Activated CD4-positive, alpha-beta memory T cell treated with anti-CD3 and anti-CD28 coated beads, Interleukin-2, amount 10 ng/mL, durations not matched to agents 7 days and 5 days (primary cell): ENCODE measurements at regions not wholly inside any gene's neighbourhood (a gene's known extent, or its start where the extent isn't known, plus 50 kb on each side); places are given as distances from the start of the nearest gene placed in this dataset.

Experiments
- CTCF ChIA-PET: fragments of 350-600 bp; sonication (Branson Sonifier 250); formaldehyde crosslinking; loops from one replicate; lab custom pipeline; 2021; ENCODE audit warnings: antibody characterized with exemption, inconsistent platforms; lab: Charles Lee
- POLR2A ChIA-PET: fragments of 350-600 bp; sonication (Branson Sonifier 250); formaldehyde crosslinking; loops from one replicate; lab custom pipeline; 2021; ENCODE audit warnings: antibody characterized with exemption; lab: Charles Lee
- DNase-seq: peaks from one replicate; pipeline ENCODE4 v3.0.0-alpha.2; 2020
- H3K27ac Mint-ChIP-seq: one replicate; pipeline ENCODE4 v1.8.0; 2021; ENCODE audit warnings: mild to moderate bottlenecking, mixed read lengths
- H3K27me3 Mint-ChIP-seq: one replicate; pipeline ENCODE4 v1.8.0; 2021; ENCODE audit warnings: mixed read lengths
- H3K36me3 Mint-ChIP-seq: one replicate; pipeline ENCODE4 v1.8.0; 2021; ENCODE audit warnings: low read depth, mixed read lengths
- H3K4me1 Mint-ChIP-seq: one replicate; pipeline ENCODE4 v1.8.0; 2021; ENCODE audit warnings: mixed read lengths
- H3K4me3 Mint-ChIP-seq: one replicate; pipeline ENCODE4 v1.8.0; 2021; ENCODE audit warnings: mild to moderate bottlenecking, mixed read lengths
- H3K9me3 Mint-ChIP-seq: one replicate; pipeline ENCODE4 v1.8.0; 2021; ENCODE audit warnings: mixed read lengths

DNA sequence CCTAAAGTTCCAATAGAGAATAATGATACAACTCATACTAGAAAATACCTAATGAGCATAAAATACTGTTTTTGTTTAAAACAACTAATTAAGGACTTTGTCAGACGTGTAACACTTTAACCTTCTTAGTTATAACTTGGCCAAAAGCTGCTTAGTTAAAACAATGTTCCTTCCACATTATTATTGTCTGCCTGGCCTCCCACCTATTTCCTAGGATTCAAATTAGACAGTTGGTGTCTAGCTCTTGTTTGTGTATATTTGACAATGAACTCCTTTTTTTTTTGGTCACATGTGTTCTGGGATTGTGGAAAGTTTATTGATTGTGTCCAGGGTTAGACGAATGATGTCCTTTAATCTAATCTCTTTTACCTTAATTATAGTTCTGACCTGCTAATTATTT is 67.6 kb upstream of the PSMA6 start:
- Mint-ChIP-seq H3K9me3 (no peaks in the 10 kb centered on the region), H3K36me3 (peaks cover 22% of the 10 kb centered on the region), H3K27me3 (no peaks in the 10 kb centered on the region), H3K27ac (no peak overlapping the region), H3K4me1 (peaks cover 30% of the 10 kb centered on the region), H3K4me3 (no peak overlapping the region)
- DNase-seq = no peak
- ChIA-PET POLR2A (interaction anchor here (0.9 to 1.8 kb wide), 2 partner anchors 57 to 192 kb away, joined by 3 to 4 read pairs; no protein-coding TSS in a partner anchor), CTCF (interaction anchor here (0.6 to 1.9 kb wide), 4 partner anchors 14 to 192 kb away, joined by 3 to 6 read pairs (median 4); no protein-coding TSS in a partner anchor)

DNA sequence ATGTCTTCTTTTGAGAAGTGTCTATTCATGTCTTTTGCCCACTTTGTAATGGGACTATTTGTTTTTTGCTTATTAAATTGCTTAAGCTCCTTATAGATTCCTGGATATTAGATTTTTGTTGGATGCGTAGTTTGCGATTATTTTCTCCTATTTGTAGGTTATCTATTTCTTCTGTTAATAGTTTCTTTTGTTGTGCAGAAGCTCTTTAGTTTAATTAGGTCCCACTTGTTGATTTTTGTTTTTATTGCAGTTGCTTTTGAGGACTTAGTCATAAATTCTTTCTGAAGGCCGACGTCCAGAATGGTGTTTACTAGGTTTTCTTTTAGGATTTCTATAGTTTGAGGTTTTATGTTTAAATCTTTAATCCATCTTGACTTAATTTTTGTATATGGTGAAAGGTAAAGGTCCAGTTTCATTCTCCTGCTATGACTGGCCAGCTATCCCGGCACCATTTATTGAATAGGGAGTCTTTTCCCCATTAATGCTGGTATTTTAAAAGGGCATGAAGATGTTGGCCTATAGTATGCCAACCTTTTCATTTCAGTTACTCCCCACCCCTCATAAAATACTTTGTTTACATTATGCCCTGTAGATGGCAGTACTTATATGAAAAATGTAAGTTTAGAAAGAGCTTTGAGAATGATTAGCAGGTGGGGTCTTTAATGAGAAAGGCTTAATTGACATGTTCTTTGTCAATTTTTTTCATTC is 62.9 kb upstream of the PSMA6 start:
- Mint-ChIP-seq H3K36me3 (peaks cover 10% of the 10 kb centered on the region), H3K4me1 (peaks cover 19% of the 10 kb centered on the region), H3K9me3 (no peaks in the 10 kb centered on the region), H3K4me3 (no peak overlapping the region), H3K27me3 (no peaks in the 10 kb centered on the region), H3K27ac (no peak overlapping the region)
- CTCF ChIA-PET = interaction anchor here (0.6 to 4.1 kb wide), 24 partner anchors 10 to 208 kb away, joined by 3 to 45 read pairs (median 4); partner anchors contain the start of genes NFKBIA, PRORP and PSMA6
- POLR2A ChIA-PET = interaction anchor here (1.0 to 2.8 kb wide), 8 partner anchors 55 to 187 kb away, joined by 3 to 28 read pairs (median 4); partner anchors contain the start of genes NFKBIA and PSMA6
- no peak for DNase-seq

DNA sequence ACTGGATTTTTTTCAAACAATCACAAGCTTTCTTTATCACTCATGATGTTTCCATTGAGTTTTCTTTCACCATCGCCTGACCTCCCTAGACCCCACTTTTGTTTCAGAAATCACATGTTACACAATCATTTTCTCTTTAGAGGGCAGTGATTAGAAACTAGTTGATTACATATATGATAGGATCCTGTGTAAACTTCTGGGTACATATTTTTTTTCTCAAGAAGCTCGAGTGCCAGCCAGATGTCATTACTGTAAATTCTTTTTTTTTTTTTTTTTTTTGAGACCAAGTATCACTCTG is 62.4 kb upstream of the PSMA6 start:
- DNase-seq = no peak

GRCh38 chr14:35231207-35231760 is 60.9 kb upstream of the PSMA6 start:
- no peak for DNase-seq
- POLR2A ChIA-PET = interaction anchor here (0.8 to 2.6 kb wide), 3 partner anchors 155 to 174 kb away, joined by 3 to 28 read pairs (median 5); partner anchors contain the start of gene NFKBIA
- Mint-ChIP-seq H3K27ac (no peak overlapping the region), H3K4me1 (peaks cover 19% of the 10 kb centered on the region), H3K9me3 (no peaks in the 10 kb centered on the region), H3K4me3 (no peak overlapping the region), H3K36me3 (peaks cover 13% of the 10 kb centered on the region), H3K27me3 (no peaks in the 10 kb centered on the region)
- CTCF ChIA-PET = interaction anchor here (0.6 to 4.1 kb wide), 10 partner anchors 13 to 631 kb away, joined by 3 to 45 read pairs (median 4); partner anchors contain the start of gene PSMA6

More for the DNA sequence above, 62.4 kb upstream of the PSMA6 start:
- H3K36me3 Mint-ChIP-seq = peaks cover 10% of the 10 kb centered on the region
- H3K27ac Mint-ChIP-seq = no peak overlapping the region
- CTCF ChIA-PET = interaction anchor here (0.6 to 4.1 kb wide), 25 partner anchors 10 to 208 kb away, joined by 3 to 45 read pairs (median 4); partner anchors contain the start of genes NFKBIA, PRORP and PSMA6
- H3K9me3 Mint-ChIP-seq = no peaks in the 10 kb centered on the region
- H3K4me1 Mint-ChIP-seq = peaks cover 19% of the 10 kb centered on the region
- POLR2A ChIA-PET = interaction anchor here (1.0 to 2.8 kb wide), 8 partner anchors 54 to 186 kb away, joined by 3 to 28 read pairs (median 4); partner anchors contain the start of genes NFKBIA and PSMA6
- H3K4me3 Mint-ChIP-seq = no peak overlapping the region
- no peaks in the 10 kb centered on the region for H3K27me3 Mint-ChIP-seq

DNA sequence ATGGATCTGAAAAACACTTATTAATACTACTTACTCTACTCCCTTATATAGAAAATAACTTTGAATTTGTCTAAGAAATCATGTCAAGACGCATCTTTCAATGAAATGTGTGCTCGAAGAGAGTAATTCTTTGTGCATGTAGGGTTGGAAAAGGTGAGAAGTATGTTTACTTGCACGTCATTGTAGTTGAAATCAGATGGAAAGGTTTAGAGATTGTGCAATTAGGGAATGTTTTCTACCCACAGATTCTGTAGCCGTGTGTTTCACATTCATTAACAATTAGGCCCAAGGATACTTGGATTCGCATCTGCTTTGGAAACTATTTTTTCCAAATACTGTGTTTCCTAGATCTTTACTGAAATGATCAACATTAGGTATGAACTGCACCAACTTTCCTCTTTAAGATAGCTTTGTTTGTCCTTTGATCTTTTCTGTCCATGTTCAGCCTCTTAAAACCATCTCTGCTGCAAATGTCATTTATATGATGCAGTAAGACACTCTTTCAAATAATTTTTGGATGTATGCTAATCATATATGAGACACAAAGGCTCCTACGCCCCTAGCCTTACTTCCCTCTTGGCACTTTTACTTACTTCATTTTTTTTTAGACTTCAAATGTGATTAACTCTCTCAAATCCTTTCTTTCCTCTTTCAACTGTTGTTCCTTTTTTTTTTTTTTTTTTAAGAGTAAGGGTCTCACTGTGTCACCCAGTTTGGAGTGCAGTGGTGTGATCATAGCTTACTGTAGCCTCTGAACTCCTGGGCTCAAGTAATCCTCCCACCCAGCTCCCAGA is 58.0 kb upstream of the PSMA6 start:
- Mint-ChIP-seq H3K4me3 (no peak overlapping the region), H3K9me3 (no peaks in the 10 kb centered on the region), H3K4me1 (peaks cover 19% of the 10 kb centered on the region), H3K27ac (no peak overlapping the region), H3K27me3 (no peaks in the 10 kb centered on the region), H3K36me3 (peaks cover 16% of the 10 kb centered on the region)
- POLR2A ChIA-PET = interaction anchor here (0.6 to 1.5 kb wide), 3 partner anchors 18 to 592 kb away, joined by 3 read pairs; partner anchors contain the start of genes BRMS1L and NFKBIA
- CTCF ChIA-PET = interaction anchor here (1.4 kb wide), 1 partner anchor 189 kb away, joined by 3 read pairs; no protein-coding TSS in a partner anchor
- DNase-seq = no peak

DNA sequence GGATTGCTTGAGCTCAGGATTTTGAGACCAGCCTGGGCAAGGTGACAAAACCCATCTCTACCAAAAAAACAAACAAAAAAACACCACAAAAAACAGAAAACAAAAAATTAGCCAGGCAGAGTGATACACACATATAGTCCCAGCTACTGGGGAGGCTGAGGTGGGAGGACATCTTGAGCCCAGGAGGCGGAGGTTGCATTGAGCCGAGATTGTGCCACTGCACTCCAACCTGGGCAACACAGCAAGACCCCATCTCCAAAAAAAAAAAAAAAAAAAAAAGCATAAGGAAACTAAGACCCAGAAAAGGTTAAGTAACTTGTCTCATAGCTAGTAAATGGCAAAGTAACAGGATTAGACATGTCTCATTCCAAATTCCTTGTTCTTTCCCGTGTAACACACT is 56.3 kb upstream of the PSMA6 start:
- Mint-ChIP-seq H3K4me3 (no peak overlapping the region), H3K27ac (no peak overlapping the region), H3K27me3 (no peaks in the 10 kb centered on the region), H3K36me3 (peaks cover 20% of the 10 kb centered on the region), H3K4me1 (peaks cover 8% of the 10 kb centered on the region), H3K9me3 (no peaks in the 10 kb centered on the region)
- no peak for DNase-seq
- ChIA-PET POLR2A (interaction anchor here (1.2 to 1.5 kb wide), 2 partner anchors 169 to 181 kb away, joined by 3 read pairs; partner anchors contain the start of gene NFKBIA), CTCF (interaction anchor here (0.6 to 1.4 kb wide), 2 partner anchors 8 to 187 kb away, joined by 3 to 5 read pairs; no protein-coding TSS in a partner anchor)

- POLR2A ChIA-PET = no interaction called here
- Mint-ChIP-seq H3K27ac (no peak overlapping the region), H3K4me1 (peaks cover 2% of the 10 kb centered on the region), H3K36me3 (peaks cover 20% of the 10 kb centered on the region), H3K27me3 (no peaks in the 10 kb centered on the region), H3K4me3 (no peak overlapping the region), H3K9me3 (no peaks in the 10 kb centered on the region)
- CTCF ChIA-PET = no interaction called here
- no peak for DNase-seq
Observed at GRCh38 chr14:35236806-35237205, 55.4 kb upstream of the PSMA6 start.

DNA sequence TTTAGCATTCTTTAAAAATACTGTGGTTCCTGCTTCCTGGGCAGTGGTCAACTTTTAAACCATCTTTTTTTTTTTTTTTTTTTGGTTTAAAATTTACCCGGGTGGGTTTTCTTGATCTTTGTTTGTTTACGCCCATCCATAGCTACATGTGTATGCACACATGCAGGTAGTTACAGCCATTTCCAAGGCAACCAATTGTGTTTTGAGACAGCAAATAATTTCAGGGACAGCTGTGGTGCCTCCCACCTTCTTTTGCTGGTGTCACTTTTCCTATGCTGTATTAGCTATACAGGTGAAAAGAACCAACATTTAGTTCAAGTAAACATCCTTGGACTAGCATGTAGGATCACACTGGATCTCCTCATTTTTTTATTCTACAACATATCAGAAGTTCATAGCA is 52.0 kb upstream of the PSMA6 start:
- H3K9me3 Mint-ChIP-seq = no peaks in the 10 kb centered on the region
- no peaks in the 10 kb centered on the region for H3K27me3 Mint-ChIP-seq
- H3K4me3 Mint-ChIP-seq = no peak overlapping the region
- DNase-seq = no peak
- H3K27ac Mint-ChIP-seq = no peak overlapping the region
- ChIA-PET POLR2A (no interaction called here), CTCF (interaction anchor here (0.7 to 1.7 kb wide), 4 partner anchors 11 to 545 kb away, joined by 3 to 6 read pairs (median 4); no protein-coding TSS in a partner anchor)
- peaks cover 2% of the 10 kb centered on the region for H3K4me1 Mint-ChIP-seq
- peaks cover 14% of the 10 kb centered on the region for H3K36me3 Mint-ChIP-seq
